H1 (cell line): ENCODE measurements at regions not wholly inside any gene's neighbourhood (a gene's known extent, or its start where the extent isn't known, plus 50 kb on each side); places are given as distances from the start of the nearest gene placed in this dataset.

Source experiments
- CTCF ChIA-PET: fragments of 300-600 bp; sonication (Branson Sonifier 250); formaldehyde crosslinking; loops from one replicate; lab custom pipeline; 2021; ENCODE audit not compliant: partially characterized antibody; lab: Charles Lee
- POLR2A ChIA-PET: fragments of 300-600 bp; sonication (Branson Sonifier 250); formaldehyde crosslinking; loops from one replicate; lab custom pipeline; 2021; ENCODE audit warnings: inconsistent platforms; ENCODE audit not compliant: partially characterized antibody; lab: Charles Lee
- DNase-seq, 2 experiments: peaks; one replicate each; pipeline versions ENCODE4 v3.0.0 to v3.0.0-alpha.2; 2010 to 2022; ENCODE audit warnings: low spot score in 2 of 2, low read depth in 1 of 2, mixed read lengths in 1 of 2
- FAIRE-seq: peaks from 2 replicates; lab custom pipeline; 2011; peaks lifted over from hg19 to GRCh38; lab: Jason Lieb, UNC
- H2AFZ ChIP-seq: 2 replicates; pipeline ENCODE4 v1.8.1; 2012; ENCODE audit warnings: low read length, inconsistent platforms
- H2AK5ac ChIP-seq: 2 replicates; pipeline ENCODE4 v1.6.1; 2013; ENCODE audit warnings: low read depth, low read length
- H2BK120ac ChIP-seq: replicated peaks from 2 replicates; pipeline ENCODE3; 2013; ENCODE audit warnings: low read depth, low read length, inconsistent platforms
- H2BK12ac ChIP-seq: 2 replicates; pipeline ENCODE4 v1.6.1; 2013; ENCODE audit warnings: low read depth, low read length
- H2BK15ac ChIP-seq: 2 replicates; pipeline ENCODE4 v1.6.1; 2013; ENCODE audit warnings: low read length
- H2BK20ac ChIP-seq: 2 replicates; pipeline ENCODE4 v1.6.1; 2013; ENCODE audit warnings: low read length
- H2BK5ac ChIP-seq: 2 replicates; pipeline ENCODE4 v1.6.1; 2013; ENCODE audit warnings: low read depth, low read length
- H3K14ac ChIP-seq: 2 replicates; pipeline ENCODE4 v1.6.1; 2013; ENCODE audit warnings: inconsistent platforms; ENCODE audit not compliant: insufficient read length
- H3K18ac ChIP-seq: 2 replicates; pipeline ENCODE4 v1.6.1; 2013; ENCODE audit warnings: low read length; ENCODE audit errors: extremely low read depth
- H3K23ac ChIP-seq: 2 replicates; pipeline ENCODE4 v1.6.1; 2013; ENCODE audit warnings: inconsistent platforms; ENCODE audit not compliant: insufficient read length
- H3K23me2 ChIP-seq: 2 replicates; pipeline ENCODE4 v1.6.1; 2013; ENCODE audit warnings: low read depth, low read length
- H3K27ac ChIP-seq: 2 replicates; pipeline ENCODE4 v1.6.1; 2011; ENCODE audit warnings: low read depth, low read length, inconsistent platforms
- H3K27me3 ChIP-seq, 4 experiments: replicated peaks in 1 of 4; 1 replicate in 1 of 4; 2 replicates in 3 of 4; pipeline versions ENCODE4 v1.6.1 to v1.8.1; 2011 to 2013; ENCODE audit warnings: low read length in 3 of 4, mild to moderate bottlenecking in 3 of 4, inconsistent platforms in 2 of 4, mixed read lengths in 2 of 4, moderate library complexity in 1 of 4; ENCODE audit not compliant: control insufficient read depth in 3 of 4, insufficient read depth in 3 of 4; ENCODE audit errors: extremely low read depth in 1 of 4
- H3K36me3 ChIP-seq, 4 experiments: 2 replicates each; pipeline versions ENCODE4 v1.6.1 to v1.8.1; 2011 to 2013; ENCODE audit warnings: mild to moderate bottlenecking in 4 of 4, low read length in 3 of 4, moderate library complexity in 2 of 4, control low read depth in 1 of 4, inconsistent platforms in 1 of 4; ENCODE audit not compliant: insufficient read depth in 4 of 4, control insufficient read depth in 2 of 4
- H3K4ac ChIP-seq: replicated peaks from 2 replicates; pipeline ENCODE3; 2013; ENCODE audit warnings: low read length, low read depth, mixed read lengths, inconsistent platforms; ENCODE audit not compliant: insufficient read length
- H3K4me1 ChIP-seq, 4 experiments: replicated peaks in 1 of 4; 1 replicate in 1 of 4; 2 replicates in 3 of 4; pipeline versions ENCODE4 v1.6.1 to v1.8.1; 2011 to 2013; ENCODE audit warnings: low read length in 3 of 4, inconsistent platforms in 2 of 4, mixed read lengths in 1 of 4; ENCODE audit not compliant: insufficient read depth in 4 of 4, control insufficient read depth in 3 of 4
- H3K4me2 ChIP-seq, 2 experiments: 2 replicates each; pipeline versions ENCODE4 v1.6.1 to v1.8.1; 2011 to 2013; ENCODE audit warnings: low read depth in 2 of 2, low read length in 2 of 2, control low read depth in 1 of 2, inconsistent platforms in 1 of 2, mild to moderate bottlenecking in 1 of 2; ENCODE audit not compliant: insufficient read depth in 1 of 2
- H3K4me3 ChIP-seq, 4 experiments: fragments of 200-600, 300-600 bp in 1 of 4; sonication (generic), shearing (Covaris generic), sonication (Bioruptor Twin) in 1 of 4; 2 replicates each; pipeline versions ENCODE4 v1.5.1 to v1.8.1; 2011 to 2016; ENCODE audit warnings: low read length in 4 of 4, low read depth in 3 of 4, control low read depth in 2 of 4, inconsistent platforms in 2 of 4, mild to moderate bottlenecking in 2 of 4, mixed read lengths in 1 of 4, moderate library complexity in 1 of 4; ENCODE audit not compliant: insufficient read depth in 2 of 4; ENCODE audit errors: extremely low read depth in 1 of 4
- H3K56ac ChIP-seq: replicated peaks from 2 replicates; pipeline ENCODE3; 2013; ENCODE audit warnings: low read depth, mild to moderate bottlenecking, mixed read lengths, low read length, inconsistent platforms; ENCODE audit not compliant: insufficient read length
- H3K79me1 ChIP-seq: 2 replicates; pipeline ENCODE4 v1.6.1; 2013; ENCODE audit warnings: low read depth, low read length, control low read depth
- H3K79me2 ChIP-seq, 2 experiments: 2 replicates each; pipeline versions ENCODE4 v1.6.1 to v1.8.1; 2012 to 2013; ENCODE audit warnings: low read length in 2 of 2, mild to moderate bottlenecking in 2 of 2, inconsistent platforms in 1 of 2; ENCODE audit not compliant: insufficient read depth in 2 of 2, control insufficient read depth in 1 of 2
- H3K9ac ChIP-seq, 4 experiments: replicated peaks in 1 of 4; 1 replicate in 1 of 4; 2 replicates in 3 of 4; pipeline versions ENCODE4 v1.6.1 to v1.8.1; 2011 to 2013; ENCODE audit warnings: low read depth in 3 of 4, low read length in 3 of 4, control low read depth in 2 of 4, mild to moderate bottlenecking in 2 of 4, moderate library complexity in 2 of 4, inconsistent platforms in 1 of 4; ENCODE audit errors: extremely low read depth in 1 of 4
- H3K9me3 ChIP-seq, 2 experiments: 2 replicates each; pipeline versions ENCODE4 v1.6.1 to v1.8.1; 2012 to 2013; ENCODE audit warnings: mild to moderate bottlenecking in 2 of 2, moderate library complexity in 2 of 2, control low read depth in 1 of 2, inconsistent platforms in 1 of 2, low read depth in 1 of 2, low read length in 1 of 2, mixed read lengths in 1 of 2; ENCODE audit not compliant: insufficient read depth in 2 of 2
- H4K20me1 ChIP-seq, 2 experiments: replicated peaks in 1 of 2; 2 replicates each; pipeline versions ENCODE3 to v1.8.1; 2011 to 2013; ENCODE audit warnings: inconsistent platforms in 2 of 2, low read length in 2 of 2, mild to moderate bottlenecking in 1 of 2; ENCODE audit not compliant: insufficient read depth in 2 of 2, control insufficient read depth in 1 of 2
- H4K5ac ChIP-seq: 2 replicates; pipeline ENCODE4 v1.6.1; 2013; ENCODE audit warnings: low read length, low read depth, mixed read lengths, inconsistent platforms; ENCODE audit not compliant: insufficient read length
- H4K8ac ChIP-seq: 2 replicates; pipeline ENCODE4 v1.8.0; 2013; ENCODE audit warnings: mild to moderate bottlenecking, moderate library complexity, low read length, inconsistent platforms; ENCODE audit not compliant: insufficient read depth; ENCODE audit errors: extremely low read depth
- H4K91ac ChIP-seq: replicated peaks from 2 replicates; pipeline ENCODE3; 2013; ENCODE audit warnings: low read length, mixed read lengths, inconsistent platforms; ENCODE audit not compliant: insufficient read length
- CTBP2 ChIP-seq: IDR thresholded peaks from 2 replicates; pipeline ENCODE4 v1.7.0; 2011; ENCODE audit warnings: borderline replicate concordance, mild to moderate bottlenecking, moderate library complexity, mixed read lengths, low read length; ENCODE audit not compliant: insufficient read depth, insufficient read length
- SIRT6 ChIP-seq: IDR thresholded peaks from one replicate; pipeline ENCODE4 v1.7.1; 2012; ENCODE audit warnings: low read length, inconsistent platforms
- SP2 ChIP-seq: IDR thresholded peaks from 2 replicates; pipeline ENCODE4 v1.6.1; 2012; ENCODE audit warnings: mild to moderate bottlenecking, low read length, inconsistent platforms
- TEAD4 ChIP-seq: IDR thresholded peaks from 2 replicates; pipeline ENCODE4 v1.6.1; 2012; ENCODE audit warnings: low read depth, low read length, inconsistent platforms, mixed read lengths
- WGBS, 2 experiments: shearing (Covaris generic) in 1 of 2; methylation state at CpG; one replicate each; pipeline versions ENCODE4 v1.1.6 to v1.1.7; 2013 to 2015; ENCODE audit warnings: low lambda C conversion rate in 2 of 2, mixed read lengths in 2 of 2, inconsistent platforms in 1 of 2, low coverage in 1 of 2, missing lambda C conversion rate in 1 of 2; ENCODE audit not compliant: insufficient replicate concordance in 2 of 2, insufficient coverage in 1 of 2, insufficient read length in 1 of 2; ENCODE audit errors: extremely low coverage in 1 of 2, missing lambda C conversion rate in 1 of 2; 5-methylcytosine and 5-hydroxymethylcytosine counted together

GRCh38 chr16:79795556-79795955, 195.0 kb upstream of the MAF start:
- Histone ChIP-seq H3K4ac (no peak overlapping the region), H2AK5ac (no peak overlapping the region), H3K4me3 (no peak overlapping the region), H3K79me1 (no peaks in the 10 kb centered on the region), H3K9me3 (no peaks in the 10 kb centered on the region), H2AFZ (no peak overlapping the region), H3K9ac (no peak overlapping the region), H3K18ac (no peak overlapping the region), H3K27ac (no peak overlapping the region), H3K23ac (no peak overlapping the region), H2BK5ac (no peak overlapping the region), H2BK20ac (no peak overlapping the region), H3K56ac (no peak overlapping the region), H3K4me1 (no peaks in the 10 kb centered on the region), H2BK120ac (no peak overlapping the region), H3K14ac (no peak overlapping the region), H2BK15ac (no peak overlapping the region), H3K23me2 (no peaks in the 10 kb centered on the region), H2BK12ac (no peak overlapping the region), H3K4me2 (no peak overlapping the region), H4K5ac (no peak overlapping the region), H3K79me2 (no peaks in the 10 kb centered on the region), H4K91ac (no peak overlapping the region), H3K27me3 (no peaks in the 10 kb centered on the region), H4K20me1 (no peaks in the 10 kb centered on the region), H4K8ac (no peak overlapping the region), H3K36me3 (no peaks in the 10 kb centered on the region)
- WGBS, 2 experiments: 89% methylated on average over 4 of the region's 4 CpGs; no CpG with 5 or more reads in 1 of the 2 experiments
- FAIRE-seq: no peak
- ChIA-PET POLR2A (no interaction called here), CTCF (no interaction called here)
- no peak for DNase-seq
- TF ChIP-seq SP2: no peak
- no peak for TF ChIP-seq TEAD4
- no peak for TF ChIP-seq SIRT6
- TF ChIP-seq CTBP2: no peak
